Mesothelial cell of epicardium (in vitro differentiated cells): ENCODE measurements at regions not wholly inside any gene's neighbourhood (a gene's known extent, or its start where the extent isn't known, plus 50 kb on each side); places are given as distances from the start of the nearest gene placed in this dataset.
"Not testable (repeated sequence)": the region's sequence is repeated elsewhere in the genome, so short reads cannot be mapped to it uniquely, and the experiment has no call there.

Experiments used
- DNase-seq, 2 experiments: peaks; one replicate each; pipeline ENCODE4 v3.0.0; 2021; ENCODE audit warnings: low spot score in 2 of 2; ENCODE audit not compliant: unreplicated experiment in 2 of 2
- H3K27ac Mint-ChIP-seq: 2 replicates; pipeline ENCODE4 v1.8.0; 2021; ENCODE audit warnings: mixed read lengths
- H3K27me3 Mint-ChIP-seq: 2 replicates; pipeline ENCODE4 v1.8.0; 2021; ENCODE audit warnings: low read depth, mixed read lengths
- H3K36me3 Mint-ChIP-seq: 2 replicates; pipeline ENCODE4 v1.8.0; 2021; ENCODE audit warnings: mixed read lengths
- H3K4me1 Mint-ChIP-seq: 2 replicates; pipeline ENCODE4 v1.8.0; 2021; ENCODE audit warnings: mixed read lengths
- H3K4me3 Mint-ChIP-seq: 2 replicates; pipeline ENCODE4 v1.8.0; 2021; ENCODE audit warnings: mild to moderate bottlenecking, moderate library complexity, mixed read lengths
- H3K9me3 Mint-ChIP-seq: 2 replicates; pipeline ENCODE4 v1.8.0; 2021; ENCODE audit warnings: mixed read lengths
- TF ChIP-seq, protein P1 (sequence below): fragments of 200-600 bp; sonication (generic); IDR thresholded peaks from one replicate; pipeline ENCODE4 v1.5.0; 2021; ENCODE audit warnings: antibody characterized with exemption; ENCODE audit not compliant: unreplicated experiment

DNA sequence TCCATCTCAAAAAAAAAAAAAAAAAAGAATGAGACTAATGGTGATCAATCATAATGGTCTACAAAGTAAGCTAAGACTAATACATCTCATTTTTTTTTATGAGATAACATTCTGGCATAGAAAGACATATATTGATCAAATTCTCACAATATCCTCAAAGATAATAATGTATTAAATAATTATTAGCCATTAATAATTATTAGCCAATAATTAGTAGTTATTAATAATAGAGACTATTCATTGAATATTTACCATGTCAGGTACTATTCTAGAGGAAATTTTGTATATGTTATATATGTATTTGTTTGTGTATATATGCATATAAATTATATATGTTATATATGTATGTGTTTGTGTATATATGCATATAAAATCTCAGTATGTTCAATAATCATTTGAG, 137.7 kb upstream of the PTBP2 start:
- Mint-ChIP-seq H3K36me3 (no peaks in the 10 kb centered on the region), H3K9me3 (no peaks in the 10 kb centered on the region), H3K4me3 (no peak overlapping the region), H3K27ac (no peak overlapping the region), H3K27me3 (peaks cover 6% of the 10 kb centered on the region), H3K4me1 (peaks cover 2% of the 10 kb centered on the region)
- no peak for DNase-seq
- TF ChIP-seq, protein P1, sequence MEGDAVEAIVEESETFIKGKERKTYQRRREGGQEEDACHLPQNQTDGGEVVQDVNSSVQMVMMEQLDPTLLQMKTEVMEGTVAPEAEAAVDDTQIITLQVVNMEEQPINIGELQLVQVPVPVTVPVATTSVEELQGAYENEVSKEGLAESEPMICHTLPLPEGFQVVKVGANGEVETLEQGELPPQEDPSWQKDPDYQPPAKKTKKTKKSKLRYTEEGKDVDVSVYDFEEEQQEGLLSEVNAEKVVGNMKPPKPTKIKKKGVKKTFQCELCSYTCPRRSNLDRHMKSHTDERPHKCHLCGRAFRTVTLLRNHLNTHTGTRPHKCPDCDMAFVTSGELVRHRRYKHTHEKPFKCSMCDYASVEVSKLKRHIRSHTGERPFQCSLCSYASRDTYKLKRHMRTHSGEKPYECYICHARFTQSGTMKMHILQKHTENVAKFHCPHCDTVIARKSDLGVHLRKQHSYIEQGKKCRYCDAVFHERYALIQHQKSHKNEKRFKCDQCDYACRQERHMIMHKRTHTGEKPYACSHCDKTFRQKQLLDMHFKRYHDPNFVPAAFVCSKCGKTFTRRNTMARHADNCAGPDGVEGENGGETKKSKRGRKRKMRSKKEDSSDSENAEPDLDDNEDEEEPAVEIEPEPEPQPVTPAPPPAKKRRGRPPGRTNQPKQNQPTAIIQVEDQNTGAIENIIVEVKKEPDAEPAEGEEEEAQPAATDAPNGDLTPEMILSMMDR = no peak

DNA sequence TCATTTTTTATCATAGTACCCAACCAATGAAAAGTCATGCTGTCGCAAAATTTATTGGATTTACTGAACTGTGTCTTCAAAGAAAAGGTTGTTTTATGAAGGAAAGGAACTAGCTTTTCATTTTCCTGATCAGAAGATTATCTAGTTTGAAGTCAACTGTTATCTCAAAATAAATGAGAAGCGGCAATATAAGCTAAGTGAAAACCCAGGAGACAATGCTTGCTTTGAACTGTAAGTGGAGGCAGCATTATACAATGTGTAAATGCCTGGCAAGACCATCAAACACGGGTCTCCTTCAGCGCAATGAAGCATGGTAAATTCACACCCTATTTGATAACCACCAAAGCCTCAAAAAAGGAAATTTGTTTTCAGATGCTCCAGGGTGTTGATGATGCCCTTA, 134.4 kb upstream of the PTBP2 start:
- no peak overlapping the region for H3K27ac Mint-ChIP-seq
- no peak overlapping the region for H3K4me3 Mint-ChIP-seq
- H3K36me3 Mint-ChIP-seq = no peaks in the 10 kb centered on the region
- TF ChIP-seq, protein P1 = no peak
- H3K9me3 Mint-ChIP-seq = no peaks in the 10 kb centered on the region
- H3K4me1 Mint-ChIP-seq = peaks cover 2% of the 10 kb centered on the region
- H3K27me3 Mint-ChIP-seq = no peaks in the 10 kb centered on the region
- no peak for DNase-seq

DNA sequence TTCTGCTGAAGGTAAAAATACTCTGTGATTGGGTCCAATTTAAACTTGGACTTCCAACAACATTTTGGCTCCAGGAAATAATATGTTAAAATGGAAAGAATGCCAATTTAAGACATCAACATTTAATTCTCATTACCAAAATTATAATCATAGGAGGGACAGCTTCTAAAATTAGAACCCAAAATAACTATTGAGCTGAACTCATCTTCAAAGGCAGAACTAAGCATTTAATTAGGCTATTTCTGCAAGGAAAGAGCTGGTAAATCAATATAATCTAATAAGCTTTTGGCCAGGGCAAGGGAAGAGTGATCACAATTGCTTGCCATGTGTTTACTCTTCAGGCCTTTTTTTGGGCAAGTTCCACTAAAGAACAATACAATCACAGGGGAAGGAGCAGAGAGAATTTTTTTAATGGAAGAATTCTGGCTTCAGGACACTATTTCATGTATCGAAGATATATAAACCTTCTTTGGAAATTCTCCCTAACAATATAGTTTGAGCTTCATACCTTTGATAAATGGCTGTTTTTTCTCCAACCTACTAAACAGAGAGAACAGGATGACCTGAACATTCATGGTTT, 133.1 kb upstream of the PTBP2 start:
- TF ChIP-seq, protein P1 = no peak
- Mint-ChIP-seq H3K4me3 (no peak overlapping the region), H3K36me3 (no peaks in the 10 kb centered on the region), H3K9me3 (peaks cover 9% of the 10 kb centered on the region), H3K27ac (no peak overlapping the region), H3K4me1 (peaks cover 2% of the 10 kb centered on the region), H3K27me3 (no peaks in the 10 kb centered on the region)
- DNase-seq = no peak

DNA sequence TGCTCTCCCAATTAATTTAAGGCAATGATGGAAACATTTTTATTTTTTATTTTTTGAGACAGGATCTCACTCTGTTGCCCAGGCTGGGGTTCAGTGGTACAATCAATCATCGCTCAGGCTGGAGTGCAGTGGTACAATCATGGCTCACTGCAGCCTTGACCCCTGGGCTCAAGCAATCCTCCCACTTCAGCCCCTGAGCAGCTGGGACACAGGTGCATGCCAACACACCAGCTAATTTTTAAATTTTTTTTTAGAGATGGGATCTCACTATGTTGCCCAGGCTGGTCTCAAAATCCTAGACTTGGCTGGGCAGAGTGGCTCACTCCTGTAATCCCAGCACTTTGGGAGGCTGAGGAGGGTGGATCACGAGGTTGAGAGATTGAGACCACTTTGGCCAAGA, 126.1 kb upstream of the PTBP2 start:
- not testable (repeated sequence) for DNase-seq, H3K36me3 Mint-ChIP-seq, H3K4me3 Mint-ChIP-seq, H3K27me3 Mint-ChIP-seq, H3K27ac Mint-ChIP-seq, H3K9me3 Mint-ChIP-seq, H3K4me1 Mint-ChIP-seq

DNA sequence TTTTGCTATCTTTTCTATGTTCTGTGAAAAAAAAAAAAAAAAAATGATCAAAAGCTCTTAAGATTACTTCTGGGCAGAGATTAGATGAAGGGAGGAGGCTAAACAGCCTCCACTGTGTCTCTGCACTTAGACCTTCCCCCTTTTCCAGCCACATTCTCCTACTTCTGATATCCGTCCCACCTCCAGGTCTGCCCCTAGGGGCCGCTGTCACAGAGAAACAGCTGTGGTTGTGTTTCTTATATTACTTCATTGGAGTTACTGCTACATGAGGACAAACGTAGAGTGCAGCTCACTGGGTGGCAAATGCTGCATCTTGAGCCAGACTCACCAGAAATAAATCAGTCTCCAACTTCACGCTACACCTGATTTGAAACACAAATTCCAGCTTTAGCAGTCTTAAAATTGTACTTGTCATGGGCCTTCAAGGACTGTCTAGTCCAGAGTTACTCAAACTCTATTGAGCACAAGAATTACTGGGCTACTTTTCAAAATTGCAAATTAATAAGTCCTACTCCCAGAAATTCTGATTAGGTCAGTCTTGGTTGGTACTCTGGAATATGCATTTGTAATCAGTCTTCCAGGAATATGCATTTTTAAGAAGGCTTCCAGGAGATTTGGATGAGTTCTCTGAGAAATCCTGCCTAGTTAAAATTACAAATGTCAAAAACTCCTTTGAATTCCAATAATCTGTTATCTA, 125.2 kb upstream of the PTBP2 start:
- no peak overlapping the region for H3K27ac Mint-ChIP-seq

DNA sequence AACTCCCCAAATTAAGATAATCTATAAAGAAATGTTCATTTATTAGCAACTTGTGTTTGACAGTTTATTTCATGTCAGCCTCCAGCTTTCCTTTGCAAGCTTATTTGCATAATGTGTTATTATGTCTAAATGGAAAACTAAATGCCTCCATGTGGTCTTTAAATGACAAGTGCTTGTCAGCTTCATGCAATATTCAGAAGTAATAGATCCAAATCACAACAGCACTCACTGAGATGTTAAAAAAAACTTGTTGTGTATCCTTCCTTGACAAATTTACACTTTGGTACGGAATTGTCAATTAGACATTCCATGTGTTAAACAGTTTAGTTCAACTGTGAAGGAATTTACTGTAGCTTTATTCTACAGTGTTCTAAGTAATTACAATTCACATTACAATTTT, 124.4 kb upstream of the PTBP2 start:
- Mint-ChIP-seq H3K36me3 (no peaks in the 10 kb centered on the region), H3K4me1 (no peaks in the 10 kb centered on the region), H3K27ac (no peak overlapping the region), H3K4me3 (no peak overlapping the region), H3K27me3 (no peaks in the 10 kb centered on the region), H3K9me3 (peaks cover 9% of the 10 kb centered on the region)
- no peak for DNase-seq
- TF ChIP-seq, protein P1 = no peak

More for the DNA sequence above, 125.2 kb upstream of the PTBP2 start:
- Mint-ChIP-seq H3K27me3 (no peaks in the 10 kb centered on the region), H3K9me3 (peaks cover 9% of the 10 kb centered on the region), H3K36me3 (no peaks in the 10 kb centered on the region), H3K4me1 (no peaks in the 10 kb centered on the region), H3K4me3 (no peak overlapping the region)
- TF ChIP-seq, protein P1 = peak; percentile 14
- DNase-seq = no peak
